ENCODE measurements at regions not wholly inside any gene's neighbourhood (a gene's known extent, or its start where the extent isn't known, plus 50 kb on each side); places are given as distances from the start of the nearest gene placed in this dataset.
"Not testable (repeated sequence)": the region's sequence is repeated elsewhere in the genome, so short reads cannot be mapped to it uniquely, and the experiment has no call there.

DNA sequence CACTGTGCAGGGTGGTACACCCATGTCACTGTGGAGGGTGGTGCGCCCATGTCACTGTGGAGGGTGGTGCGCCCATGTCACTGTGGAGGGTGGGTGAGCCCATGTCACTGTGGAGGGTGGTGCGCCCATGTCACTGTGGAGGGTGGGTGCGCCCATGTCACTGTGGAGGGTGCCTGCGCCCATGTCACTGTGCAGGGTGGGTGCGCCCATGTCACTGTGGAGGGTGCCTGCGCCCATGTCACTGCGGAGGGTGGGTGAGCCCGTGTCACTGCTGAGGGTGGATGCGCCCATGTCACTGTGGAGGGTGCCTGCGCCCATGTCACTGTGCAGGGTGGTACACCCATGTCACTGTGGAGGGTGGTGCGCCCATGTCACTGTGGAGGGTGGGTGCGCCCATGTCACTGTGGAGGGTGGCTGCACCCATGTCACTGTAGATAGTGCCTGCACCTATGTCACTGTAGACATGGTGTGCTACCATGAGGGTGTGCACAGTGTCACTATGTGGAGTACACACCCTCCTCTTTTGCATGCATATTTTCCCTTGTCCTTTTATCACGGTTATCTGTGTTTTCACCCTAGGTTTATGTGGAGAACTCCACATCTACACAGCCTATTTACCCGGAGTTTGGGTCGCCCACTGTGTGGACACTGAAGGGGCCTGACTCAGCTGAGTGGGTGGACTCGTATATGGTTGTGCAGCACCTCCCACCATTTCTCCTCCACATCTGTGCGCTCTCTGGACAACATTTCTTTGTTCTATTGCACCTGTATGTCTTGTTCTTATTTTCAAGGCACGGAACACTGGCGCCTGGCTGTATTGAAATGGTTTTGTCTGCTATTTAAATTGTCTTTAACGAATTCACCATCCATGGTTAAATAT, 222.4 kb downstream of the ERMARD start:
- not testable (repeated sequence) for DNase-seq

DNA sequence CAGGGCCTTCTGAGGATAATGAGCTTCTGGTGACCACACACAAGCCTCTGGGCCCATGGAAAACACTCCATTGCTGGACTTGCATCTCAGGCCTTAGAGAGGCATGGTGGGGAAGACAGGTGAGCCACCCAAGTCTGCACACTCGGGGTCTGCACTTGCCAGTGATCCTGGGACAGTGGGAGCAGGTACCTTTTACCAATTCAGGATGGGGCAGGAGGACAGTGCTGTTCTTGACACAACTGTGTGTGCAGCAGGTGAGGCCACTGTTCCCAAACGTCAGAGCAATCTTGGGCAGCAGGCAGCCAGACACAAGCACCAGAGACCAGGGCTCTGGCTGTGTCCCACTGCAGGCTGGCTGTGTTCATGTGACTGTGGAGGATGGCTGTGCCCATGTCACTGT, 221.3 kb downstream of the ERMARD start:
- DNase-seq, result no peak

- DNase-seq, result no peak
Measured at GRCh38 chr6:169972101-169972651, 220.8 kb downstream of the ERMARD start.

DNA sequence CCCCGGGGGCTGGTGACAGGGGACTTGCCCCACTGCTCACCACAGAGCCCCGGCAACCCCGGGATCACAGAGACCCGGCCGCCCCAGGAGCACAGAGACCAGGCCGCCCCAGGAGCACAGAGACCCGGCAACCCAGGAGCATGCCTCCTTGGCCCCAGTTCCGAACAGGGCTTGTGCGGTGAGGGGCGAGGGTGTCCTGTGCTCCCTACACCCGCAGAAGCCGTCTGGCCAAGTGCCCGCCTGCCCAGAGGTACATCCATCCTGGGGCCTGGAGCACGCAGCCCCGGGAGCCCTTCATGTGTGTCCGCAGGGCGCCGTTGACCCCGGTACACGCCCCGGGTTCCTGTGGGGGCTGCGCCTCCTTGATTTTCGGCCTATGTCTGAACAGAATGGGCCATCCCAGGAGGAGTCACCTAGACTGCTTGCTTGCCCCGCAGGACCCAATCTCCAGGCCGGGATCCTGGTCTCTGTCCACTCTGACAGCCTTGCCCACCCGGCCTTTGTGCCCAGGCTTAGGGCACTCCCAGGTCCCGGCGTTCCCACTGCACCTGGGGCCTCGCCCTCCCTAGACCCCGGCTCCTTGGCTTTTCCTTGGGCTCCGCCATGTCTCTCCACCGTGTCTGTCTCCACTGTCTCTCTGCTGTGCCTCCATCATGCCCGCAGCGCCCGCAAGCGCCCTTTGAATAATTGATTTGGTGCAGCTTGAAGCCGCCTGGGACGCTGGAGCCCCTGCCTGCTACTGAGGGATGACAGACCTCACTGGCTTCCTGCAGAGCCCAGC, 219.8 kb downstream of the ERMARD start:
- no peak for DNase-seq

DNA sequence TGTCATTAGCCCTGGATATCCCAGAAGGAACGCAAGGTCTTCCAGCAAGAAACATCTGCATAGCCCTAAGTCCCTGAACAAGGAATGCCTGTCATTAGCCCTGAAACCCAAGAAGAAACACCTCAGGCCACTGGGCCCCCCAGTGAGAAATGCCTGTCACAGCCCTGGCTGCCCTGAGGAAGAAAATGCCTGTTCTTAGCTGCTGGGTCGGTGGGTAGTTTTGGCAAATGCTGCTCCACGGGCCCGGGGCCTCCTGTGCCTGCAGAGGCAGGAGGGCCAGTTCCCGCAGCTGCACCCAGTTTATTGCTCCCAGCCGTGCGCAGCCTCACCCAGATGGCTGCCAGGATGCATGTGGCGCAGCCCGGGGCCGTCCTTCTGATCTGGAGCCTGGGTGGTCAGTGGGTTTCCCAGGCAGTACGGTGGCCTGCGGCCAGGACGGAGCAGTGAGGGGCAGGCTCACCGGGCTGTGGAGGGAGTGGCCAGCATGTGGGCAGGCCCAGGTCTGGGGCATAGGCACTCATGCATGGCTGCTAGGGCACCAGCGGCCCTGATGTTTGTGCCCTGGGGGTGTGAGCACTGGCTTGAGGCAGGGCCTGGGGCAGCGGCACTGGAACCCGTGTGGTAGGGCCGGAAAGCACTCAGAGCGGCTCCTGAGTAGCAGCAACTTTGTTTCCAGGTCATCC, 219.0 kb downstream of the ERMARD start:
- DNase-seq, result no peak

DNA sequence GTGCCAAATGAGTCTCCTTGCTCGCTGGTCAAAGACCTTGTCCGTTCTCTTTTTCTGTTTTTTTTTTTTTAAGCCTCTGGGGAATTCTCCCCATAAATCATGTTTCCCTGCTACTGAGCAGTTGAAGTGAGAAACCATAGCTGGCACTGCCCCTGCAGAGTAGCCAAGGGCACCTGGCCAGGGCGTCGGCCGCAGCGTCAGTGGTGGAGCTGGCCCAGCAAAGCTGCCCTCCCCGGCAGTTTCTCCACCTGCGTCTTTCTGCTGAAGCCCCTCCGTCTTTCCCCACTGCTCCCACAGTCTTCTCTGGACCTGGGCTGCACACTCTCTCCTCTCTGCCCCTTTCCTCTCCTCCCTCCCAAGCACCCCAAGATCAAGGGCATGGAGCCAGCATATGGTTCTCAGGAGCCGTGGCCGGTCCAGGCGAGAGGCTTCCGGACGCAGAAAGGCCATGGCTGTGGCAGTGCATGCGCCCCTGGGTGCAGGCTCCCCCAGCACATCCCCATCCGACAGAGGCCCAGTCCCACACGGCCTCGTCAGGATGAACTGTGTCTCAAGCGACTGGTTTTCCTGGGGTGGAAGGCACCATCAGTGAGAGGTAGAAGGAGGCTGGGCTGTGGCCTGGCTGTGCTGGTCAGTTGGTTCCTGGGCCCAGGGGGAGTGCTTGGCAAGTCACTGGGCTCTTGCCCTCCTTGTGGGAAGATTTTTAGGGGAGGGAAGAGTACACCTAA, 218.1 kb downstream of the ERMARD start:
- DNase-seq, result no peak

DNA sequence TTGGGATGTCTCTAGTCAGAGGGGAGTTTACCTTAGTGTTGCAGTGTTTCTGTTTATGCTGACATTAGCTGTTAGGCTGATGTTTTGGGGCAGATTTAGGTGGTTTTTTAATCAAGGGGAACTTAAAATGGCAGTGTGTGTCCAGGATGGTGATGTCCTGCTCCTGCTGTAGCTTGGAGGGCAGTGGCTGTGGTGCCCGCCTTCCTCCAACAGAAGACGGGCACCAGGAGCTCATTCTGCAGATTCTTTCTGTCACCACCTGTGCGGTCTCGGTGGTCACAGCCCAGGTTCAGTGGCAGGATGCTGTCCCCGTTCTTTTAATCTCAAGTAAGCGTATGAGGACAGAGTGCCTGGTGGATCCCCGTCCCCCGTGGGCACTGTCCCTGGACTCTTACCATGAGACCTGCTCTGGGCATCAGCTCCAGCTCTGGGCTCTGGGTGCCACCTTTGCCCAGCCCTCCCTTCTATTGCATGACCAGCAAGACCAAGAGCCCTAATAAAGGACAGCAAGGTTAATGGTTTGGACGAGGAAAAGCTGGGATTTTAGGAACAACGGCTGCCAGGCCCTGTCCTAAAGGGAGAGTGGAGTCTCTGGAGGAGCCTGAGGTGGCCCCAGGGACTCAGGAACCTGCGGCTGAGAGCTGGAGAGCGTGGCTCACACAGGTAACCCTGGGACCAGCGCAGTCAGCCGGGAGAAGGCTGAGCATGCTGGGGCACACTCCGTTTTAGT, 217.3 kb downstream of the ERMARD start:
- no peak for DNase-seq

DNA sequence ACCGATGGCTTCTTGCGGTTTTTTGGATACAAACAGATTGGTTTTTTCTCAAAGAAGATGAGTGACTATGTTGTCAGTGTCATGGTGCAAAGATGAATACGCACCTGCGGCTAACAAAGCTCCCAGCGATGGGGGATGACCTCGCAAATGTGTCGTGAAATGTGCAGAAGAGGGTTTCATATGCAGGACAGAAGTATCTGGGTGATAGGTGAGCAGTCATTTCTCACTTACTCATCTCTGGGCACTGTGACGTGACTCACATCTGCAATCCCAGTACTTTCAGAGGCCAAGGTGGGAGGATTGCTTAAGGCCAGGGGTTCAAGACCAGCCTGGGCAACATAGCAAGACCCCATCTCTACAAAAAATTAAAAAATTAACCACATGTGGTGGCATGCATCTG, 216.3 kb downstream of the ERMARD start:
- DNase-seq, result no peak

DNA sequence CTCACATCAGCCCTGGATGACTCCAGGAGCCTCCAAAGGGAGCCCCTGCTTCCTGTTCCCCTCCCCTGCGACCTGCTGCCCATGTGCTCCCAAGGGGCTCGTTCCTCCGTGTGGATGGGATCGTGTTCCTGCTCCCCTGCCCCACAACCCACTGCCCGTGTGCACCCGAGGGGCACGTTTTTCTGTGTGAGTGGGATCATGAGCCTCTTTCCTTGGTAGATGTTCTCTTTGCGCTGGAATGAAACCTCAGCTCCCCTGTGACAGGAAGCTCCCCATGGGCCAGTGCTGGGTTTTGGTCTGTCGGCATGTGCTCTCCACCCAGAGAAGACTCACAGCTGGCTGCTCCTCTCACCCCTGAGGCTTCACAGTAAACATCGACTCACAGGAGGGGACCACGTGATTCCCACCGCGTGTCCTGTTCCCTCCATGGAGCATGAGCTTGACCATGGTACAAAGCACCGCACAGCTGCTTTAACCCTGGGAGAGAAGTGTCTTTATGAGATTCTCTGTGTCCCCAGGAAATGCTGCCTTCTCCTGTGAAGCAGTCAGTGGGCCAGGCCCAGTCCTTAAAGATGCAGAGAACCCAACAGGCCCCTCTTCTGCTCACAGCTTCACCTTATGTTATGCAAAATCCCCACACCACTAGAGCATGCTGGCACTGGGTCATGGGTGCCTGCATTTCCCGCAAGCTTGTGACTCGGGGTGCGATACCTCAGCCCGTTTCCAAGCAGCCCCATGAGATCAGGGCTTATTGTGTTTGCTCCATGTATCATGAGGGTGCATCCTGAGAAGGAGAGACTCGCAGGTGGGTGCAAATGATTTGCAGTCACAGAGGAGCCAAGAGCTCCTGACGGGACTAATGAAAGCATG, 215.1 kb downstream of the ERMARD start:
- DNase-seq, result no peak

- no peak for DNase-seq
Measured at GRCh38 chr6:169965657-169966311, 214.4 kb downstream of the ERMARD start.

DNA sequence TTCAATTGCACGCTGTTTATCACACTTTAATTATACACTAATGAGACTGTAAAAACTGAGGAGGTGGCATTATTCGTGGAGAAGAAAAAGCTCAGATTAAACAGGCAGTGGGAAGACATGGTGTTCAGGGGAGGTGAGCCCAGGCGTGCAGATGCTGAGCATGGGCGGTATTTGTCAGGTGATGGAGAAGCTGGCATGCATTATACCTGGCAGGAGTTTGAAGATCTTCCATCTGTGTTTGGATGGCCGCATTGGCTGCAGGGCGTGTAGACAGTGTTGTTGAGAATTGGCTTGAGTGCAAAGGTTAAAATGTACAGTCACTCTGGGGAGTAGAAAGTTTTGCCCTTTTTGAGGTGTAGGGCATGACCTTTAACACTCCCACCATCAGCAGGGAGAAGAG, 213.8 kb downstream of the ERMARD start:
- no peak for DNase-seq

- no peak for DNase-seq
Measured at GRCh38 chr6:169964486-169965180, 213.2 kb downstream of the ERMARD start.

GRCh38 chr6:169963581-169964297, 212.3 kb downstream of the ERMARD start:
- DNase-seq, result no peak

- DNase-seq, result no peak
Measured at GRCh38 chr6:169962604-169963469, 211.4 kb downstream of the ERMARD start.

DNA sequence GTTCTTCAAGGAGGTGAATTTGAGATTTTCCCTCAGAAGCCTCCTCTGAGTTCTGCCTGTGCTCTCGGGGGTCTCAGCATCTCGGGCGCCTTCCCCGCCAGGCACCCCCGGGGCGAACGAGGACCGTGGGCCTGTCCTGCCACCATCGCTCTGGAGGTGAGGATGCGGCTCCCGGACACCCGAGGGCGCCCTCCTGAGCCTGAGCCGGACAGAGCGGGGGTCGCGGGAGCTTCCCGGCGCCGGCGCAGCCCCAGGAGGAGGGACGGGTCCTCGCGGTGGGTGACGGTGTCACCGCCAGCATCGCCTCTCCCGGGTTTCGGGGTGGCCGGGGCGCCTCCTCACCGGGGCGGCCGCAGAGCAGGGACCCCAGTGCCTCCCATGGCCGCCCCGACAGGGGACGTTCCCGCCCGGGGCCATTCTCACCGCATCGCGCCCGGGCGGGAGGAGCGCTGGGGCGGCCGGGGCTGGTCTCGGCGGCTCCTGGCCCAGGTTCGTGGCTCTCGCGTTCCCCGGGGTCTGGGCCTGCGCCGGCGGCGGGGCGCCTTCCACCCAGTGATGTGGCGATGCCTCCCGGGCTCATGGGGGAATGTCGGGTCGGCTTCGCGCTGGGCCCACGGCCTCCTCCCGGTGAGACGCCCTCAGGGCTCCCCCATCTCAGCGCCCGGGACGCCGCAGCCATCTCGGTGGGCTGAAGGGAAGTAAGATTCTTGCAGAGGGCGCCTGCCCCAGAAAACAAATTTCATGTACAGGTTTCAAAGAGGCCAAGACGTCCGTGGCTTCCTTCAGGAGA, 210.5 kb downstream of the ERMARD start:
- peak in 1 of 4 experiments; percentile 10 for DNase-seq

DNA sequence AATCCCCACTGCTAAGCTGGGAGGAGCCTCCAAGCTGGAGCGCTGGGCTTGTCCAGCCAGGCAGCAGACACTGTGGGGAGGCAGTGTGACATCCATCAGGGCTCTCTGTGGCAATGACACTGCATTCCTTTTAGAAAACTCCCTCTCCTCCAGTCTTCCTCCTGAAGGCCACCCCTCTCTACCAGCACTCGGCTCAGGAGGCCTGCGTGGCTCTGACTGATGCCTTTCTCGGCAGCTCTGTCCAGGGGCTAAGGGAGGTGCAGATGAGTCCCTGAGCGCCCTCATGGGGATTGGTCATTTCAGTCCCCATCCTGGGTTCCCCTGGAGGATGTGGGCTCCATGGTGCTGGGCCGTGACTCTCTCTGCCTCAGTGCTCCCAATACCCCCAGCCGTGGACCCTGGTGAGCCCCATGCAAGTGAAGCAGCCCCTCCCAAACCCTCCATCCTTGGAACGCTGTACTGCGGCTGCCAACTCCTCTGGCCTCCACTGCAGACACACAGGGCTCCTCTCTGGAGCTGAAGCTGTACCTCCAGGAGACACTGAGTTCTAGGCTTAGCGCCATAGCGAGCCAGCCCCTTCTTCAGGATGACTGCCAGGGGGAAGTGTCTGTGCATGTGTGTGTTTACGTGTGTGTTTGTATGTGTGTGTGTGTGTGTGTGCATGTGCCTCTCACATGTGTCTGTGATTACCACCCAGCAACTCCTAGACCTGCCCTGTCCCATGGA, 209.6 kb downstream of the ERMARD start:
- no peak for DNase-seq
